ENCODE measurements at regions not wholly inside any gene's neighbourhood (a gene's known extent, or its start where the extent isn't known, plus 50 kb on each side); places are given as distances from the start of the nearest gene placed in this dataset.
"Not testable (repeated sequence)": the region's sequence is repeated elsewhere in the genome, so short reads cannot be mapped to it uniquely, and the experiment has no call there.

DNA sequence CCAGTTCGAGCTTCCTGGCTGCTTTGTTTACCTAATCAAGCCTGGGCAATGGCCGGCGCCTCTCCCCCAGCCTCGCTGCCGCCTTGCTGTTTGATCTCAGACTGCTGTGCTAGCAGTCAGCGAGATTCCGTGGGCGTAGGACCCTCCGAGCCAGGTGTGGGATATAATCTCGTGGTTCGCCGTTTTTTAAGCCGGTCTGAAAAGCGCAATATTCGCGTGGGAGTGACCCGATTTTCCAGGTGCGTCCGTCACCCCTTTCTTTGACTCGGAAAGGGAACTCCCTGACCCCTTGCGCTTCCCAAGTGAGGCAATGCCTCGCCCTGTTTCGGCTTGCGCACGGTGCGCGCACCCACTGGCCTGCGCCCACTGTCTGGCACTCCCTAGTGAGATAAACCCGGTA, 72.4 kb downstream of the TUBA3C start:
- not testable (repeated sequence) for TF ChIP-seq MAZ (IDR thresholded peaks at IDR 0.05; ENCODE audit: borderline replicate concordance, low read depth, low read length); POLR2A (IDR thresholded peaks at IDR 0.05; ENCODE audit: low read depth, low read length); SMC3 (IDR thresholded peaks at IDR 0.05; ENCODE audit: low read depth, low read length); RFX5 (IDR thresholded peaks at IDR 0.05; ENCODE audit: low read depth, low read length); RAD21 (IDR thresholded peaks at IDR 0.05; ENCODE audit: low read length); MXI1 (IDR thresholded peaks at IDR 0.05; ENCODE audit: borderline replicate concordance, low read depth, low read length); MAFK (IDR thresholded peaks at IDR 0.05; ENCODE audit: low read depth, low read length)
- TF ChIP-seq, protein P1, sequence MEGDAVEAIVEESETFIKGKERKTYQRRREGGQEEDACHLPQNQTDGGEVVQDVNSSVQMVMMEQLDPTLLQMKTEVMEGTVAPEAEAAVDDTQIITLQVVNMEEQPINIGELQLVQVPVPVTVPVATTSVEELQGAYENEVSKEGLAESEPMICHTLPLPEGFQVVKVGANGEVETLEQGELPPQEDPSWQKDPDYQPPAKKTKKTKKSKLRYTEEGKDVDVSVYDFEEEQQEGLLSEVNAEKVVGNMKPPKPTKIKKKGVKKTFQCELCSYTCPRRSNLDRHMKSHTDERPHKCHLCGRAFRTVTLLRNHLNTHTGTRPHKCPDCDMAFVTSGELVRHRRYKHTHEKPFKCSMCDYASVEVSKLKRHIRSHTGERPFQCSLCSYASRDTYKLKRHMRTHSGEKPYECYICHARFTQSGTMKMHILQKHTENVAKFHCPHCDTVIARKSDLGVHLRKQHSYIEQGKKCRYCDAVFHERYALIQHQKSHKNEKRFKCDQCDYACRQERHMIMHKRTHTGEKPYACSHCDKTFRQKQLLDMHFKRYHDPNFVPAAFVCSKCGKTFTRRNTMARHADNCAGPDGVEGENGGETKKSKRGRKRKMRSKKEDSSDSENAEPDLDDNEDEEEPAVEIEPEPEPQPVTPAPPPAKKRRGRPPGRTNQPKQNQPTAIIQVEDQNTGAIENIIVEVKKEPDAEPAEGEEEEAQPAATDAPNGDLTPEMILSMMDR (conservative IDR thresholded peaks at IDR 0.05; ENCODE audit: low read depth, low read length) = not testable (repeated sequence)
- TF ChIP-seq, protein P2, sequence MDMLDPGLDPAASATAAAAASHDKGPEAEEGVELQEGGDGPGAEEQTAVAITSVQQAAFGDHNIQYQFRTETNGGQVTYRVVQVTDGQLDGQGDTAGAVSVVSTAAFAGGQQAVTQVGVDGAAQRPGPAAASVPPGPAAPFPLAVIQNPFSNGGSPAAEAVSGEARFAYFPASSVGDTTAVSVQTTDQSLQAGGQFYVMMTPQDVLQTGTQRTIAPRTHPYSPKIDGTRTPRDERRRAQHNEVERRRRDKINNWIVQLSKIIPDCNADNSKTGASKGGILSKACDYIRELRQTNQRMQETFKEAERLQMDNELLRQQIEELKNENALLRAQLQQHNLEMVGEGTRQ (IDR thresholded peaks at IDR 0.05; ENCODE audit: low read depth, low read length) = not testable (repeated sequence)
